Fibroblast of lung (primary cell): ENCODE measurements at regions not wholly inside any gene's neighbourhood (a gene's known extent, or its start where the extent isn't known, plus 50 kb on each side); places are given as distances from the start of the nearest gene placed in this dataset.

Source experiments
- DNase-seq, 2 donors: peaks; one replicate each; pipeline versions ENCODE4 v3.0.0 to v3.0.0-alpha.2; 2010; ENCODE audit warnings: low read depth in 2 of 2
- H2AFZ ChIP-seq: 2 replicates; pipeline ENCODE4 v1.5.1; 2012; ENCODE audit warnings: low read length, control low read depth, inconsistent platforms
- H3K27ac ChIP-seq: 2 replicates; pipeline ENCODE4 v1.5.1; 2011; ENCODE audit warnings: low read length, control low read depth; ENCODE audit not compliant: insufficient read depth
- H3K27me3 ChIP-seq: 2 replicates; pipeline ENCODE4 v1.5.1; 2011; ENCODE audit warnings: mild to moderate bottlenecking, low read length; ENCODE audit not compliant: control insufficient read depth, insufficient read depth
- H3K36me3 ChIP-seq: 2 replicates; pipeline ENCODE4 v1.5.1; 2011; ENCODE audit warnings: low read length; ENCODE audit not compliant: control insufficient read depth, insufficient read depth
- H3K4me1 ChIP-seq: 2 replicates; pipeline ENCODE4 v1.5.1; 2011; ENCODE audit warnings: low read length; ENCODE audit not compliant: control insufficient read depth, insufficient read depth; ENCODE audit errors: extremely low read depth
- H3K4me2 ChIP-seq: 2 replicates; pipeline ENCODE4 v1.5.1; 2011; ENCODE audit warnings: low read length, control low read depth; ENCODE audit not compliant: insufficient read depth; ENCODE audit errors: extremely low read depth
- H3K4me3 ChIP-seq, 4 experiments: fragments of 200-600 bp in 1 of 4; sonication (generic) in 1 of 4; replicated peaks in 1 of 4; 2 replicates each; pipeline ENCODE4 v1.5.1; 2011 to 2016; ENCODE audit warnings: low read length in 4 of 4, low read depth in 3 of 4, mild to moderate bottlenecking in 3 of 4, control low read depth in 2 of 4, inconsistent platforms in 1 of 4, mixed read lengths in 1 of 4; ENCODE audit not compliant: insufficient read depth in 1 of 4; ENCODE audit errors: control extremely low read depth in 1 of 4
- H3K79me2 ChIP-seq: 2 replicates; pipeline ENCODE4 v1.5.1; 2012; ENCODE audit warnings: mild to moderate bottlenecking, low read length, inconsistent platforms; ENCODE audit not compliant: control insufficient read depth, insufficient read depth
- H3K9ac ChIP-seq: 2 replicates; pipeline ENCODE4 v1.5.1; 2011; ENCODE audit warnings: mild to moderate bottlenecking, low read length, control low read depth; ENCODE audit not compliant: insufficient read depth
- H3K9me3 ChIP-seq: 2 replicates; pipeline ENCODE4 v1.5.1; 2012; ENCODE audit warnings: low read depth, low read length; ENCODE audit not compliant: control insufficient read depth, insufficient read depth
- H4K20me1 ChIP-seq: 2 replicates; pipeline ENCODE4 v1.5.1; 2011; ENCODE audit warnings: low read length; ENCODE audit not compliant: control insufficient read depth, insufficient read depth; ENCODE audit errors: extremely low read depth
- CTCF ChIP-seq, 2 donors: IDR thresholded peaks in 1 of 2; conservative IDR thresholded peaks in 1 of 2; 1 replicate in 1 of 2; 2 replicates in 1 of 2; pipeline ENCODE4 v1.5.1; 2011 to 2012; ENCODE audit warnings: low read length in 2 of 2, control low read depth in 1 of 2, inconsistent platforms in 1 of 2, low read depth in 1 of 2, mild to moderate bottlenecking in 1 of 2
- EZH2 ChIP-seq: IDR thresholded peaks from 2 replicates; pipeline ENCODE4 v1.5.1; 2012; ENCODE audit warnings: low read length, control low read depth, mild to moderate bottlenecking; ENCODE audit errors: missing control alignments

DNA sequence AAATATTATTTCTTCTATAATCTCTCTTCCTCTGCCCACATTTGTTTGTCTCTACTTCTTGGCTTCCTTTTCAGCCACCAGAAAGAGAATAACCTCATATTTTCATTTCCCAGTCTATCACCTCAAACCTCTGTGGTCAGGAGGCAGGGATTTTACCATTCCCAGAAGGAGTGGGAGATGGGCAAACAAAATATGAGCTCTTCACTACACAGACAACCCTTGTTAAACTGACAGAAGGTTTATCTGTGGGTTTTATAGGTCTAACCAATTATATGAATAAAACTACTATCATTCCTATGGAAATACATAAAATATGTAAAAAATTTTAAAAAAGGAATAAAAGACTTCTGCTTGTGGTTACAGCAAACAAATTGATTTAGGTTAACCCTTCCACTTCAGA, 160.0 kb upstream of the TRPC6 start:
- no peak for DNase-seq
- Histone ChIP-seq H4K20me1 (no peaks in the 10 kb centered on the region), H2AFZ (no peak overlapping the region), H3K27ac (no peak overlapping the region), H3K36me3 (no peaks in the 10 kb centered on the region), H3K4me2 (no peak overlapping the region), H3K4me3 (no peak overlapping the region), H3K4me1 (peaks cover 2% of the 10 kb centered on the region), H3K79me2 (no peaks in the 10 kb centered on the region), H3K27me3 (no peaks in the 10 kb centered on the region), H3K9ac (no peak overlapping the region), H3K9me3 (no peaks in the 10 kb centered on the region)
- TF ChIP-seq EZH2 (no peak), CTCF (conservative IDR thresholded peaks at IDR 0.05 in 1 of 2, IDR thresholded peaks at IDR 0.05 in 1 of 2; ENCODE audit: low read depth in 1 of 2, low read length in 2 of 2) (no peak)

- no peak overlapping the region for H3K4me2 ChIP-seq
- no peak for DNase-seq
- H3K4me1 ChIP-seq = no peaks in the 10 kb centered on the region
- no peak overlapping the region for H3K27ac ChIP-seq
- H3K36me3 ChIP-seq = no peaks in the 10 kb centered on the region
- no peak overlapping the region for H2AFZ ChIP-seq
- no peak overlapping the region for H3K9ac ChIP-seq
- H3K4me3 ChIP-seq = no peak overlapping the region
- H3K27me3 ChIP-seq = no peaks in the 10 kb centered on the region
- H3K79me2 ChIP-seq = no peaks in the 10 kb centered on the region
- H4K20me1 ChIP-seq = no peaks in the 10 kb centered on the region
- TF ChIP-seq EZH2 = no peak
- no peak for TF ChIP-seq CTCF (conservative IDR thresholded peaks at IDR 0.05 in 1 of 2, IDR thresholded peaks at IDR 0.05 in 1 of 2; ENCODE audit: low read depth in 1 of 2, low read length in 2 of 2)
- no peaks in the 10 kb centered on the region for H3K9me3 ChIP-seq
These were observed 157.8 kb upstream of the TRPC6 start for GRCh38 chr11:101741479-101742175.

DNA sequence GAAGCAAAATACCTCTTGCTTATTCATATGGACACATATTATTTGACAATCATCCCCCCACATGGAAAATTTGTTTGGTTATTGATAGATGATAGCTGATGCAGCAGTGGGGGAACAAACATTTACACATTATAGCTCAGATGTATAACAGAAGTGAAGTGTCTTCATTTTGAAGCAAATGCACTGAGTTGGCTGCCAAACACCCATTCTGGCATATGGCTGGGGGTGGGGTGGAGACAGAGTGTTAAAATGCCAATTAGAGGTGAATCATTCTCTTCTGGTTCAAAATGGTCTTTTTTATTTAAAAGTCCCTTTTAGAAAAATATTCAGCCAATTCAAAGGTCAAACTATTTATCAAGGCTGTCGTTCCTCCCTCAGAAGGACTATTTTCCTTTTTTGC, 157.3 kb upstream of the TRPC6 start:
- H3K4me1 ChIP-seq = no peaks in the 10 kb centered on the region
- no peaks in the 10 kb centered on the region for H3K27me3 ChIP-seq
- H3K9ac ChIP-seq = no peak overlapping the region
- H3K79me2 ChIP-seq = no peaks in the 10 kb centered on the region
- H3K36me3 ChIP-seq = no peaks in the 10 kb centered on the region
- no peak overlapping the region for H3K4me3 ChIP-seq
- H3K4me2 ChIP-seq = no peak overlapping the region
- H4K20me1 ChIP-seq = no peaks in the 10 kb centered on the region
- TF ChIP-seq CTCF (conservative IDR thresholded peaks at IDR 0.05 in 1 of 2, IDR thresholded peaks at IDR 0.05 in 1 of 2; ENCODE audit: low read depth in 1 of 2, low read length in 2 of 2) (no peak), EZH2 (no peak)
- no peak overlapping the region for H3K27ac ChIP-seq
- H2AFZ ChIP-seq = no peak overlapping the region
- no peaks in the 10 kb centered on the region for H3K9me3 ChIP-seq
- no peak for DNase-seq
